ENCODE measurements at regions not wholly inside any gene's neighbourhood (a gene's known extent, or its start where the extent isn't known, plus 50 kb on each side); places are given as distances from the start of the nearest gene placed in this dataset.

- TF ChIP-seq CTCF (IDR thresholded peaks at IDR 0.05; ENCODE audit: low read depth, low read length), result no peak
- no peak overlapping the region for H3K4me3 ChIP-seq (ENCODE audit: low read depth, low read length)
These were observed 981.2 kb downstream of the SQOR start for GRCh38 chr15:46616033-46616432.

GRCh38 chr15:46617507-46617906 lies 982.7 kb downstream of the SQOR start:
- H3K4me3 ChIP-seq (ENCODE audit: low read depth, low read length), result no peak overlapping the region
- no peak for TF ChIP-seq CTCF (IDR thresholded peaks at IDR 0.05; ENCODE audit: low read depth, low read length)

GRCh38 chr15:46618984-46619383 lies 984.2 kb downstream of the SQOR start:
- no peak for TF ChIP-seq CTCF (IDR thresholded peaks at IDR 0.05; ENCODE audit: low read depth, low read length)
- H3K4me3 ChIP-seq (ENCODE audit: low read depth, low read length), result no peak overlapping the region

- H3K4me3 ChIP-seq (ENCODE audit: low read depth, low read length), result no peak overlapping the region
- TF ChIP-seq CTCF (IDR thresholded peaks at IDR 0.05; ENCODE audit: low read depth, low read length), result no peak
These were observed 985.7 kb downstream of the SQOR start for GRCh38 chr15:46620392-46621013.

GRCh38 chr15:46622851-46623250 lies 988.0 kb downstream of the SQOR start:
- H3K4me3 ChIP-seq (ENCODE audit: low read depth, low read length), result no peak overlapping the region
- no peak for TF ChIP-seq CTCF (IDR thresholded peaks at IDR 0.05; ENCODE audit: low read depth, low read length)

GRCh38 chr15:46636206-46636605 lies 1001.4 kb downstream of the SQOR start:
- TF ChIP-seq CTCF (IDR thresholded peaks at IDR 0.05; ENCODE audit: low read depth, low read length), result no peak
- no peak overlapping the region for H3K4me3 ChIP-seq (ENCODE audit: low read depth, low read length)

- H3K4me3 ChIP-seq (ENCODE audit: low read depth, low read length), result no peak overlapping the region
These were observed 1010.0 kb downstream of the SQOR start for GRCh38 chr15:46644501-46645481.

More at GRCh38 chr15:46644501-46645481, 1010.0 kb downstream of the SQOR start:
- no peak for TF ChIP-seq CTCF (IDR thresholded peaks at IDR 0.05; ENCODE audit: low read depth, low read length)

All from WI38 (cell line).